ENCODE measurements at regions not wholly inside any gene's neighbourhood (a gene's known extent, or its start where the extent isn't known, plus 50 kb on each side); places are given as distances from the start of the nearest gene placed in this dataset.
"Not testable (repeated sequence)": the region's sequence is repeated elsewhere in the genome, so short reads cannot be mapped to it uniquely, and the experiment has no call there.

GRCh38 chr14:105595346-105595745 is 69.0 kb downstream of the TMEM121 start:
- not testable (repeated sequence) for H3K4me3 ChIP-seq (ENCODE audit: insufficient read depth, low read depth, low read length); DNase-seq; H3K27me3 ChIP-seq (ENCODE audit: control insufficient read depth, insufficient read depth, low read length); H3K36me3 ChIP-seq (replicated peaks; ENCODE audit: control insufficient read depth, insufficient read depth, low read length)

DNA sequence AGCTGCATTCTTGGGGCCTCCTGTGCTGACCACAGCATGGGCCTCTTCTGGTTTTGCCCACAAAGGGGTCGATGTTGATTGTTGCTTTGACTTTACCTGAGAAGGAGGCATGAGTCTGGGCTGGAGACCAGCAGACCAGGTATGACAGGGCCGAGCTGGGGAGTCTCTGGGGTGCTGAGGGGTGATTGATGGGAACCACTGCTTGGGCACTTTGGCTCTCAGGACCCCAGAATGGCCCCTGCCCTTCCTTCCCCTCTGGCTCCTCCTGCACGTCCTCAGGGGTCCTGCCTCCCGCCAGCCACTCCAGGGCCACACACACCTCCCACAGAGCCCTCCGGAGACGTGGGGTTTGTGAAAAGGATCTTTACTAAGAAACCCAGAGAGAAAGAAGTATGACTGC is 70.0 kb downstream of the TMEM121 start:
- not testable (repeated sequence) for H3K36me3 ChIP-seq (replicated peaks; ENCODE audit: control insufficient read depth, insufficient read depth, low read length)

GRCh38 chr14:105598040-105598763 is 71.8 kb downstream of the TMEM121 start:
- not testable (repeated sequence) for DNase-seq; H3K36me3 ChIP-seq (replicated peaks; ENCODE audit: control insufficient read depth, insufficient read depth, low read length); H3K27me3 ChIP-seq (ENCODE audit: control insufficient read depth, insufficient read depth, low read length); H3K4me3 ChIP-seq (ENCODE audit: insufficient read depth, low read depth, low read length)

More for the DNA sequence above, 70.0 kb downstream of the TMEM121 start:
- DNase-seq; H3K4me3 ChIP-seq (ENCODE audit: insufficient read depth, low read depth, low read length); H3K27me3 ChIP-seq (ENCODE audit: control insufficient read depth, insufficient read depth, low read length): not testable (repeated sequence)

DNA sequence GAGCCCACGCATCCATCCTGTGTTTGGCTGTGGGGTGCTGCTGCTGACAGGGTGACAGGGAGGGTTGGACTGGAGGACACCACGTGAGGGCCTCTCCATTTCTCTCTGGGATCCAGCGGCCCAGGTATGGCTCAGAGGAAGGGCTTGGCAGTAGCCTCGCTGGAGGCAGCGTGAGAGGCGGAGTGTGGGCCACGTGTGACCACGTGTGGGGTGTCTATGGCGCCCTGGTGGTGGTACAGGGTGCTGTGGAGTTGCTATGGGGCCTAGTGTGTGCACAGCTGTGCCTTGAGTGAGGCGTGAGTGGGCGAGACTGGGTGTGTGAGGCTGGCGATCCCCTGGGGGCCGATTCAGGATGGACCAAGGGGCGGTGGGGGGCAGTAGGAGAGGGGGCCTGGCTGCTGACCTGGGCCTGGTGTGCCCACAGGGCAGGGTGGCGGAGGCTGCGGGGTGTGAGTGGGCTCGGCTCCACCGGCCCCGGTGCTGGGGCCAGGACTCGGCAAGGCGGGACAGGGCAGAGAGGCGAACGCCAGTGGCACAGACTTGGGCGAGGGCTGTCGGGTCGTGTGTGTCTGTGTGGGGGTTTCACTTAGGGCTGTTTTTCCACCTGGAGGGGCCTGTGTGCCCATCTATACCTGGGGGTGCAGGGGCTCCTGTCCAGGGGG is 72.7 kb downstream of the TMEM121 start:
- not testable (repeated sequence) for DNase-seq; H3K4me3 ChIP-seq (ENCODE audit: insufficient read depth, low read depth, low read length); H3K36me3 ChIP-seq (replicated peaks; ENCODE audit: control insufficient read depth, insufficient read depth, low read length); H3K27me3 ChIP-seq (ENCODE audit: control insufficient read depth, insufficient read depth, low read length)

- not testable (repeated sequence) for H3K27me3 ChIP-seq (ENCODE audit: control insufficient read depth, insufficient read depth, low read length); H3K36me3 ChIP-seq (replicated peaks; ENCODE audit: control insufficient read depth, insufficient read depth, low read length); DNase-seq; H3K4me3 ChIP-seq (ENCODE audit: insufficient read depth, low read depth, low read length)
Observed at GRCh38 chr14:105600195-105600938, 74.0 kb downstream of the TMEM121 start.

- Histone ChIP-seq H3K4me3 (ENCODE audit: insufficient read depth, low read depth, low read length) (no peak overlapping the region), H3K27me3 (ENCODE audit: control insufficient read depth, insufficient read depth, low read length) (no peaks in the 10 kb centered on the region), H3K36me3 (replicated peaks; ENCODE audit: control insufficient read depth, insufficient read depth, low read length) (no peaks in the 10 kb centered on the region)
- DNase-seq: no peak
Observed at GRCh38 chr14:105600939-105601359, 74.6 kb downstream of the TMEM121 start.

GRCh38 chr14:105601360-105602242 is 75.2 kb downstream of the TMEM121 start:
- H3K27me3 ChIP-seq (ENCODE audit: control insufficient read depth, insufficient read depth, low read length): no peaks in the 10 kb centered on the region
- no peak for DNase-seq
- no peak overlapping the region for H3K4me3 ChIP-seq (ENCODE audit: insufficient read depth, low read depth, low read length)
- H3K36me3 ChIP-seq (replicated peaks; ENCODE audit: control insufficient read depth, insufficient read depth, low read length): no peaks in the 10 kb centered on the region

GRCh38 chr14:105602243-105602750 is 75.9 kb downstream of the TMEM121 start:
- Histone ChIP-seq H3K36me3 (replicated peaks; ENCODE audit: control insufficient read depth, insufficient read depth, low read length) (no peaks in the 10 kb centered on the region), H3K27me3 (ENCODE audit: control insufficient read depth, insufficient read depth, low read length) (no peaks in the 10 kb centered on the region), H3K4me3 (ENCODE audit: insufficient read depth, low read depth, low read length) (no peak overlapping the region)
- no peak for DNase-seq

DNA sequence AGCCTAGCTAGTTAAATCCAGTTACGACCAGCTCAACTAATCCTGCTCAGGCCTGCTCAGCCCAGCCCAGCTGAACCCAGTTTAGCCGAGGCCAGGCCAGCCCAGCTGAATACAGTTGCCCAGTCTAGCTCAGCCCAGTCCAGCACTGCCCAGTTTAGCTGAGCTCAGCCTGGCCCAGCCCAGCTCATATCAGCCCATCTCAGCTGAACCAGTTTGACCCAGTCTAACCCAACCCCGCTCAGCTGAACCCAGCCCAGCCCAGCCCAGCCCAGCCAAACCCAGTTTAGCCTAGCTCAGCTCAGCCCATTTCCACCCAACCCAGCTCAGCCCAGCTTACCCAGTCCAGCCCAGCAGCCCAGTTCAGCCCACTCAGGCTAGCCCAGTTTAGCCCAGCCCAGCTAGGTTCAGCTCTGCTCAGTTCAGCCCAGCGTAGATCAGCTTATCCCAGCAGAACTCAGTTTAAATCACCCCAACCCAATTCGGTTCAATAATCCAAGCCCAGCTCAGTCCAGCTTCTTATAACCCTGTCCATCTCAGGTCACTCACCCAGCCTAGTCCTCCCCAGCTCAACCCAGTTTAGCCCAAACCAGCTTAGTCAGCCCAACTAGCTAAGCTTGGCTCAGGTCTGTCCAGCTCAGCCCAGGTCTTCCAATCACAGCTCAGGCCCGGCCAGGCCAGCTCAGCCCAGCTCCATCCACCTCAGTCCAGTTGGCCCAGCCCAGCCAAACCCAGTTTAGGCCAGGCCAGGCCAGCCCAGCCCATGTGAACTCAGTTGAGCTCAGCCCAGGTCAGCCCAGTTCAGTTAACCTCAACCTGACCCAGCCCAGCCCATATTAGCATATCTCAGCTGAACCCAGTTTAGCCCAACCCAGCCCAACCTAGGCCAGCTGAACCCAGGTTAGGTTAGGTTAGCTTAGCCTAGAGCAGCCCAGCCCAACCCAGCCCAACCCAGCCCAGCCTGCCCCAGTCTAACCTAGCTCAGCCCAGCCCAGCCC is 76.7 kb downstream of the TMEM121 start:
- no peak overlapping the region for H3K4me3 ChIP-seq (ENCODE audit: insufficient read depth, low read depth, low read length)
- no peaks in the 10 kb centered on the region for H3K36me3 ChIP-seq (replicated peaks; ENCODE audit: control insufficient read depth, insufficient read depth, low read length)
- DNase-seq: no peak
- no peaks in the 10 kb centered on the region for H3K27me3 ChIP-seq (ENCODE audit: control insufficient read depth, insufficient read depth, low read length)

DNA sequence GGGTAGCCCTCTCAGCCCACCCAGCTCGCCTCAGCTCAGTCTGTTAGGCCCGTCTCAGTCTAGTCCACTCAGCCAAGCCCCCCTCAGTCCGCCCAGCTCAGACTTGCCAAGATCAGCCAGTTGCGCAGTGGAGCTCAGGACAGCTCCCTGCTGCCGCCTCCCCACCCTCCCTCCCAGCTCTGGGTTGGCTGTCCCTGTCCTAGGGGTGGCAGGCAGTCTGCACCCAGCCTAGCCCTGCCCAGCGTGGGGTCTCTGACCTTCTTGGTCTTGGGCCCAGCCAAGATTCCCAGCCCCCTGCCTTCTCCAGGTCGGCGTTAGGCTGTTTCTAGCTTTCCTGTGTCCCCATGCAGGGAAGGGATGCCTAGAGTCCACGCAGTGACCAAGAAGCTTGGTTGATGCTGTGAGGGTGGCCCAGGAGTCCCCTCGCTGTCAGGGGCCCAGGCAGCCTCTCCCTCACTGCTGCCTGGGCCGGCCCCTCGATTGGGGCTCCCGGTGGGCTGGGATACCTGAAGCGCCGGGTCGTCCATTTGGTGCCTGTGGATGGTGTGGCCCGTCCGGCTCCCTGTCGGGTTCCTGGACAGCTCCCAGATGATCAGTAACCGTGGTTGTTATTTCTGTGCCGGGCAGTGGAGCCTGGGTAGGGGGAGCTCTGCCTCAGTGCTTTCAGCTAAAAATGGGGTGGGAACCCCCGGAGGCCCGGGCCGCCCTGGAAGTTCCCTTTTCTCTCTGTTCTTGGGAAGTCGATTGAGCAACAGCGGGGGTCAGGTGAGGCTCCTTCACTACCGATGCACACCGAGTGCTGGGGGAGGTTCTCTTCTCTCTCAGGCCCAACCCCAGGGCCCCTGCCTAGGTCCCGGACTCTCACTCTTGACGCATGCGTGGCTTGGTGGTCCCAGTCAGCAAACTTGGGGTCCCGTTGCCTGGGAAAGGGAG is 78.4 kb downstream of the TMEM121 start:
- not testable (repeated sequence) for DNase-seq; H3K27me3 ChIP-seq (ENCODE audit: control insufficient read depth, insufficient read depth, low read length); H3K4me3 ChIP-seq (ENCODE audit: insufficient read depth, low read depth, low read length); H3K36me3 ChIP-seq (replicated peaks; ENCODE audit: control insufficient read depth, insufficient read depth, low read length)

DNA sequence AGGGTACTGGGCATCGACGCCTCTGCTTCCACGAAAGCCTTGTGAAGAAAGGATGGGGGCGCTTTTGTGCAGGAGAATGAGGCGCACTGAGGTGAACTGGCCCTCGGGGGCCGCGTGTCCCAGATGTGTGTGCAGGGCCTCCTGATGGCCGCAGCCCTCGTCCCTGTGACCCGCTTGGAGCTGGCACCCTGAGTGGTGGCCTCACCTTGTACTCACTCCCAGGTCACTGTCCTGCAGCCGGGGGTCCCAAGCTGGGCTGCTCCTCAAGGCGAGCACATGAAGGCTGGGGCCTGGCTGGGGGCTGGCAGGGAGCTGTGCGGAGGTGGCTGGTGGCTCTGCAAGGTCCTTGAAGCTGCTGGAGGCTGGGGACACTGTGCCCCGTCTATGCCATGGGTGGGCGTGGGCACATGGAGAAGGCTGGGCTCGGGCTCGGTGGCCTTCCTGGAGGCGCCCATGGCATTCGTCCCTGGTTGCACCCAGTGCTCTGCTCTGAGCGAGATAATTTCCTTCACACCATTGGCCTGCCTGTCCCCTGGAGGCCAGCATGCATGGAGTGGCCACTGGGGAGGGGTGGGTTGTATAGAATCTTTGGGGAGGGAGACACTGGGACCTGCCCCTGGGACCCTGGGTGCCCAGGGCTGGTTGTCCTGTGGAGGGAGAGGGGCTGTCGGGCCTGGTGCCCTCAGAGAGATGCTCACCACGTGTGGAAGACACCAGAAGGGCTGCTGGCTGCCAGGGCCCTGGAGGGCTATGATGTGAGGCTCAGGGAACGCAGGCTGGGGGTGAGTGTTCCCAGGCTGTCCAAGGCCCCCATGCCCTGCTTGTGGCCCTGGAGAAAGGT is 79.3 kb downstream of the TMEM121 start:
- DNase-seq: no peak
- Histone ChIP-seq H3K4me3 (ENCODE audit: insufficient read depth, low read depth, low read length) (no peak overlapping the region), H3K27me3 (ENCODE audit: control insufficient read depth, insufficient read depth, low read length) (no peaks in the 10 kb centered on the region), H3K36me3 (replicated peaks; ENCODE audit: control insufficient read depth, insufficient read depth, low read length) (no peaks in the 10 kb centered on the region)
